ENCODE measurements at regions not wholly inside any gene's neighbourhood (a gene's known extent, or its start where the extent isn't known, plus 50 kb on each side); places are given as distances from the start of the nearest gene placed in this dataset.

GRCh38 chr9:13513716-13514444, 234.4 kb upstream of the MPDZ start:
- H3K79me2 ChIP-seq (ENCODE audit: control insufficient read depth, low read length) = no peaks in the 10 kb centered on the region
- H3K4me1 ChIP-seq (ENCODE audit: control insufficient read depth, low read length) = no peaks in the 10 kb centered on the region
- no peaks in the 10 kb centered on the region for H3K9me3 ChIP-seq (ENCODE audit: control insufficient read depth, insufficient read depth, low read length)
- no peak overlapping the region for H3K4me3 ChIP-seq (ENCODE audit: low read length)
- H3F3A ChIP-seq (ENCODE audit: control insufficient read depth, insufficient read depth) = no peaks in the 10 kb centered on the region
- no peaks in the 10 kb centered on the region for H3K27me3 ChIP-seq (ENCODE audit: control insufficient read depth, low read length)
- TF ChIP-seq, protein P1, sequence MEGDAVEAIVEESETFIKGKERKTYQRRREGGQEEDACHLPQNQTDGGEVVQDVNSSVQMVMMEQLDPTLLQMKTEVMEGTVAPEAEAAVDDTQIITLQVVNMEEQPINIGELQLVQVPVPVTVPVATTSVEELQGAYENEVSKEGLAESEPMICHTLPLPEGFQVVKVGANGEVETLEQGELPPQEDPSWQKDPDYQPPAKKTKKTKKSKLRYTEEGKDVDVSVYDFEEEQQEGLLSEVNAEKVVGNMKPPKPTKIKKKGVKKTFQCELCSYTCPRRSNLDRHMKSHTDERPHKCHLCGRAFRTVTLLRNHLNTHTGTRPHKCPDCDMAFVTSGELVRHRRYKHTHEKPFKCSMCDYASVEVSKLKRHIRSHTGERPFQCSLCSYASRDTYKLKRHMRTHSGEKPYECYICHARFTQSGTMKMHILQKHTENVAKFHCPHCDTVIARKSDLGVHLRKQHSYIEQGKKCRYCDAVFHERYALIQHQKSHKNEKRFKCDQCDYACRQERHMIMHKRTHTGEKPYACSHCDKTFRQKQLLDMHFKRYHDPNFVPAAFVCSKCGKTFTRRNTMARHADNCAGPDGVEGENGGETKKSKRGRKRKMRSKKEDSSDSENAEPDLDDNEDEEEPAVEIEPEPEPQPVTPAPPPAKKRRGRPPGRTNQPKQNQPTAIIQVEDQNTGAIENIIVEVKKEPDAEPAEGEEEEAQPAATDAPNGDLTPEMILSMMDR (IDR thresholded peaks at IDR 0.05; ENCODE audit: low read depth, low read length, poor library complexity, severe bottlenecking) = no peak
- no peak for TF ChIP-seq EZH2phosphoT487 (IDR thresholded peaks at IDR 0.05; ENCODE audit: borderline replicate concordance, low read length)
- no peak overlapping the region for H3K27ac ChIP-seq (ENCODE audit: low read depth, low read length)
- no peaks in the 10 kb centered on the region for H3K36me3 ChIP-seq (ENCODE audit: control insufficient read depth, low read length)
- H3K4me2 ChIP-seq (ENCODE audit: low read length) = no peak overlapping the region
- H4K20me1 ChIP-seq (ENCODE audit: control insufficient read depth, insufficient read depth, low read depth, low read length) = no peaks in the 10 kb centered on the region
- no peaks in the 10 kb centered on the region for H3K9me2 ChIP-seq (replicated peaks; ENCODE audit: control insufficient read depth, low read length)

GRCh38 chr9:13513286-13513685, 233.8 kb upstream of the MPDZ start:
- Histone ChIP-seq H3K4me1 (ENCODE audit: control insufficient read depth, low read length) (no peaks in the 10 kb centered on the region), H3K9me3 (ENCODE audit: control insufficient read depth, insufficient read depth, low read length) (no peaks in the 10 kb centered on the region), H3K27me3 (ENCODE audit: control insufficient read depth, low read length) (no peaks in the 10 kb centered on the region), H3K4me3 (ENCODE audit: low read length) (no peak overlapping the region), H3K9me2 (replicated peaks; ENCODE audit: control insufficient read depth, low read length) (no peaks in the 10 kb centered on the region), H3K36me3 (ENCODE audit: control insufficient read depth, low read length) (no peaks in the 10 kb centered on the region), H4K20me1 (ENCODE audit: control insufficient read depth, insufficient read depth, low read depth, low read length) (no peaks in the 10 kb centered on the region), H3K79me2 (ENCODE audit: control insufficient read depth, low read length) (no peaks in the 10 kb centered on the region), H3F3A (ENCODE audit: control insufficient read depth, insufficient read depth) (no peaks in the 10 kb centered on the region), H3K27ac (ENCODE audit: low read depth, low read length) (no peak overlapping the region), H3K4me2 (ENCODE audit: low read length) (no peak overlapping the region)
- TF ChIP-seq EZH2phosphoT487 (IDR thresholded peaks at IDR 0.05; ENCODE audit: borderline replicate concordance, low read length) = no peak

DNA sequence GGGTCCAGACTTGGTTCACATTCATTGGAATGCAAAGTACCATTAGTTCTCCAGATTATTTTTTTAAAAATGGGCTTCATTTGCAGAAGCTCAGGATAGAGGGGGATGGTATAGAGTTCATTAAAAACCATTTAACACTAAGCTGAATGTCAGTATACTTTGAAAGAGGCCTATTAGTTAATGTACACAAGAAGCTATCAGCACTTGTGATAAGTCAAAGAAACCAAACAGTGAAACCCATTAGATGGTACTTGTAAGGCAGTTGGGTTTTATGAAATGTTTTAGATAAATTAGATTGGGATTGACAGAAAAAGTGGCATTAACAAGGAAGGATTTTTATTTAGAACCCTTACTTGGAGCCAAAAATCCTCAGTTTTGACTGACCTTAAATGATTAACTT, 229.2 kb upstream of the MPDZ start:
- H3F3A ChIP-seq (ENCODE audit: control insufficient read depth, insufficient read depth) = no peaks in the 10 kb centered on the region
- no peak overlapping the region for H3K4me2 ChIP-seq (ENCODE audit: low read length)
- H3K4me1 ChIP-seq (ENCODE audit: control insufficient read depth, low read length) = no peaks in the 10 kb centered on the region
- H4K20me1 ChIP-seq (ENCODE audit: control insufficient read depth, insufficient read depth, low read depth, low read length) = no peaks in the 10 kb centered on the region
- H3K79me2 ChIP-seq (ENCODE audit: control insufficient read depth, low read length) = no peaks in the 10 kb centered on the region
- no peak overlapping the region for H3K27ac ChIP-seq (ENCODE audit: low read depth, low read length)
- TF ChIP-seq, protein P1 (IDR thresholded peaks at IDR 0.05; ENCODE audit: low read depth, low read length, poor library complexity, severe bottlenecking) = no peak
- TF ChIP-seq EZH2phosphoT487 (IDR thresholded peaks at IDR 0.05; ENCODE audit: borderline replicate concordance, low read length) = no peak
- no peaks in the 10 kb centered on the region for H3K9me3 ChIP-seq (ENCODE audit: control insufficient read depth, insufficient read depth, low read length)
- H3K9me2 ChIP-seq (replicated peaks; ENCODE audit: control insufficient read depth, low read length) = no peaks in the 10 kb centered on the region
- no peaks in the 10 kb centered on the region for H3K27me3 ChIP-seq (ENCODE audit: control insufficient read depth, low read length)
- no peaks in the 10 kb centered on the region for H3K36me3 ChIP-seq (ENCODE audit: control insufficient read depth, low read length)
- no peak overlapping the region for H3K4me3 ChIP-seq (ENCODE audit: low read length)

- H3K4me1 ChIP-seq (ENCODE audit: control insufficient read depth, low read length) = no peaks in the 10 kb centered on the region
- H3K9me3 ChIP-seq (ENCODE audit: control insufficient read depth, insufficient read depth, low read length) = no peaks in the 10 kb centered on the region
- H3K36me3 ChIP-seq (ENCODE audit: control insufficient read depth, low read length) = no peaks in the 10 kb centered on the region
- H3K27me3 ChIP-seq (ENCODE audit: control insufficient read depth, low read length) = no peaks in the 10 kb centered on the region
- no peak overlapping the region for H3K27ac ChIP-seq (ENCODE audit: low read depth, low read length)
- H3K79me2 ChIP-seq (ENCODE audit: control insufficient read depth, low read length) = no peaks in the 10 kb centered on the region
- H3K4me2 ChIP-seq (ENCODE audit: low read length) = no peak overlapping the region
- no peaks in the 10 kb centered on the region for H4K20me1 ChIP-seq (ENCODE audit: control insufficient read depth, insufficient read depth, low read depth, low read length)
- H3K4me3 ChIP-seq (ENCODE audit: low read length) = no peak overlapping the region
- no peak for TF ChIP-seq EZH2phosphoT487 (IDR thresholded peaks at IDR 0.05; ENCODE audit: borderline replicate concordance, low read length)
- TF ChIP-seq, protein P1 (IDR thresholded peaks at IDR 0.05; ENCODE audit: low read depth, low read length, poor library complexity, severe bottlenecking) = no peak
- no peaks in the 10 kb centered on the region for H3K9me2 ChIP-seq (replicated peaks; ENCODE audit: control insufficient read depth, low read length)
- no peaks in the 10 kb centered on the region for H3F3A ChIP-seq (ENCODE audit: control insufficient read depth, insufficient read depth)
These were observed 228.6 kb upstream of the MPDZ start for GRCh38 chr9:13508086-13508485.

All from DOHH2 (cell line).